ENCODE measurements at regions not wholly inside any gene's neighbourhood (a gene's known extent, or its start where the extent isn't known, plus 50 kb on each side); places are given as distances from the start of the nearest gene placed in this dataset.
"Not testable (repeated sequence)": the region's sequence is repeated elsewhere in the genome, so short reads cannot be mapped to it uniquely, and the experiment has no call there.

DNA sequence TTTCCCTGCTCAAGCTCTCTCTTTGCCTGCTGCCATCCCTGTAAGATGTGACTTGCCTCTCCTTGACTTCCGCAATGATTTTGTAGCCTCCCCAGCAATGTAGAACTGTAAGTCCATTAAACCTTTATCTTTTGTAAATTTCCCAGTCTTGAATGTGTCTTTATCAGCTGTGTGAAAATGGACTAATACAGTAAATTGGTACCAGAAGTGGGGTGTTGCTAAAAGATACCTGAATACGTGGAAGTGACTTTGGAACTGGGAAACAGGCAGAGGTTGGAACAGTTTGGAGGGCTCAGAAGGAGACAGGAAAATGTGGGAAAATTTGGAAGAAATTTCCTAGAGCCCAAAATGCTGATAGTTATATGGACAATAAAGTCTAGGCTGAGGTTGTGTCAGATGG lies 184.6 kb upstream of the EEF2KMT start:
- not testable (repeated sequence) for DNase-seq (ENCODE audit: low spot score); FAIRE-seq

GRCh38 chr16:5257462-5257861 lies 159.9 kb upstream of the EEF2KMT start:
- no peak for FAIRE-seq
- DNase-seq (ENCODE audit: low spot score): peak; percentile 48

DNA sequence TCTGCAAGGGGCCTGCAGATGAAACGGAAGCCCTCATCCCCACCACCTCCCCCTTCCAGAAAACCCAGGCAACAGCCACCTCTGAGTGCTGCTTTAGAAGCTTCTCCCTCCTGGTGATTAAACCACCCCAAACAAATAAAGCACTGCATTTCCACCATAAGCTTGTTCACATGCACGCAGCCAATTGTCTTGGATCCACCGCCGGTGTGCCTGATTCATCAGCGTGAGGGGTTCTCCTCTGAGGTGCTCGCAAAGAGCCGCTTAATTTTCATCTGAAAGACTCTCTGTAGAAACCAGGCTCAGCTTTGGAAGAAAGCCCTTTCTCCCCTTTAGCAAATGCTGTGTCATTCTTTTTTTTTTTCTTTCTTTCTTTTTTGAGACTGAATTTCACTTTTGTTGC lies 155.2 kb upstream of the EEF2KMT start:
- DNase-seq (ENCODE audit: low spot score): no peak
- FAIRE-seq: no peak

- not testable (repeated sequence) for DNase-seq (ENCODE audit: low spot score); FAIRE-seq
Measured at GRCh38 chr16:5247403-5247802, 149.8 kb upstream of the EEF2KMT start.

DNA sequence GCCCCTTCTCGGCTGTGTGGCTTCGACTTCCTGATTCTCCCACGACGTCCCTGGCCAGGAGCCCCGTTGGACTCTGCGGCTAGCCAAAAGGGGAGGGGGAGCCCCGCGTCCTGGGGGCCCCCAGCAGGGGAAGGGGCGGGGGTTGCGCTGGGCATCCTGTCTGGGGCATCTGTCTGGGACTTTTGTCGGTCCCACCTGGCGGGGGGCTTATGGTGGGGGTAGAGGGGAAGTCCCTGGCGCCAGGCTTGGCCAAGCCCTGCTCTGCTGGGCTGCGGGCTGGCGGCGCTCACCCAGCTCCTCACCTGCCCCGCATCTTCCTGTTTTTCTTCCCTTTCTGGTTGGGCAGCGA lies 142.7 kb upstream of the EEF2KMT start:
- FAIRE-seq; DNase-seq (ENCODE audit: low spot score): not testable (repeated sequence)

- DNase-seq (ENCODE audit: low spot score): peak; percentile 60
- FAIRE-seq: not testable (repeated sequence)
Measured at GRCh38 chr16:5239472-5240277, 142.1 kb upstream of the EEF2KMT start.

DNA sequence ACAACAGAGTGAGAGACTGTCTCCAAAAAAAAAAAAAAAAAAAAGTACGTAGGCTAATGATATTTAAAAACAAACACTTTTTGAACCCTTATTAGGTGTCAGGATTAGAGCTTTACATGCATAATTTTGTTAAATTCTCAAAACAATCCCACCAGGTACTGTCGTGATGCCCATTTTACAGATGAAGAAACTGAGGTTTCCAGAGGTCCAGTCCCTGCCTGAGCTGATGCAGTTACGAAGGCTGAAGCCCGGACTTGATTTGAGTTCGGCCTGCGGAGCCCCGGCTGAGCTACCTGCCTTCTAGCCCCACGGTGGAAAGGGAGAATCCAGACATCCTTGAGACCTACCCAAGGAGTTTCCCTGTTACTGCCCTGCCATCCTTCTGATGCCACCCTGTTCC lies 137.5 kb upstream of the EEF2KMT start:
- DNase-seq (ENCODE audit: low spot score): no peak
- no peak for FAIRE-seq

DNA sequence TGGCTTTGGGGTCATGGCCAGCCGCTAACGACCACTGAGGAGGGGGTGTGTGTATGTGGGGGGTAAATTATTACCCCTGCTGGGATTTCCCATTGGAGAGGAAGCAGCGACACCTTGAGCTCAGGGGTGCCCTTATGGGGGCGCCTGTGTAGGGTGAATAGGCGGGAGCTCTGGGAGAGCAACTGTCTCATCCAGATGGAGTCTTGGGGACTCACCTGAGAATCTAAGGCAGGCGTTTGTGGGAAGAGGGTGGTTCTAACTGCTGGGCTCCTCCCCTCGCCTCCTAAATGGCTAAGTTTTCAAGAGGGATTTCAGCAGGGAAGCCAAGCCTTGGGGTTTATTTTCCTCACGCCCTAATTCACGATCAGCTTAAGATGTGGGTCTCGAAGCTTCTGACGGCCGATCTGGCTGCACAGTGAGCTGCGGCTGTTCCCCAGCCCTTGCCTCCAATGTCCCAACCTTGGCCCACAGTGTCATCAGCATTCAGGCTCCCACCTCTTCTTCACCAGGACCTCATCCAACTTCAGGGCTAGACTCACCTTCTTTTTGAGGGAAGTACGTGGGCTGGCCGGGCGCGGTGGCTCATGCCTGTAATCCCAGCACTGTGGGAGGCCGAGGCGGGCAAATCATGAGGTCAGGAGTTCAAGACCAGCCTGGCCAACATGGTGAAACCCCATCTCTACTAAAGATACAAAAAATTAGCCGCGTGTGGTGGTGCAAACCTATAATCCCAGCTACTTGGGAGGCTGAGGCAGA lies 136.9 kb upstream of the EEF2KMT start:
- no peak for DNase-seq (ENCODE audit: low spot score)
- no peak for FAIRE-seq

- DNase-seq (ENCODE audit: low spot score) (no peak), FAIRE-seq (no peak)
Measured at GRCh38 chr16:5231246-5231759, 133.7 kb upstream of the EEF2KMT start.

GRCh38 chr16:5228369-5228768 lies 130.8 kb upstream of the EEF2KMT start:
- DNase-seq (ENCODE audit: low spot score) (peak; percentile 35), FAIRE-seq (no peak)

DNA sequence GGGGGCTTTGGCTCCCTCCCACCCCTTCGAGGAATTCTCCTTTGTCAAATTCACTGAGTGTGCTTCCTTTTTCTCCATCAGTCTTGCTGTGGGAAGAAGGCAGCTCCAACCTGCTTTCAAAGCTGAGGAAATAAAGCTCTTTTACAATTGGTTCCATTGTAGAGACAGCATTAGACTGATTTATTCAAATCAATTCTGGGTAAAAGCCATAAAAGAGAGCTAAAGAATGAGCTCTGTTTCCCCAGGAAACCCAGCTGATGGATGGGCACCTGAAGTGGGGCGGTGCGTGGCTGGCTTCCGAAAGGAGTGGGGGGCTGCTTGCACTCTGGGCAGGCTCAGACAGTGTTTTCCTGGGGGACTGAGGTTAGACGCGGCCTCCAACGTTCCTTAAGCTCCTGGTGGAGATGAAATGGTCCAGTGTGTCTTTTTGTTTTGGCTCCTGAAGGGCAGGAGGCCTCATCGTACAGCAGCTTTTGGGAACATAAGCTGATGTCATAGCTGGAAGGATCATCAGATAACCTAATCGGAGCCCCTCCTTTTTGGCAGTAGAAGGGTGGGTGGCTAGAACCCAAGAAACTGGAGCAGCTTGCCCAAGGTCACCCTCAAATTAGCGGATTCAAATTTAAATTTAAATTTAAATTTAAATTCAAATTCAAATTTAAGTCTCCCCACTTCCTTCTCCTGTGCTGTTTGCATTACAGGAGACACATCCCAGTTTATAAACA lies 128.5 kb upstream of the EEF2KMT start:
- no peak for FAIRE-seq
- no peak for DNase-seq (ENCODE audit: low spot score)

DNA sequence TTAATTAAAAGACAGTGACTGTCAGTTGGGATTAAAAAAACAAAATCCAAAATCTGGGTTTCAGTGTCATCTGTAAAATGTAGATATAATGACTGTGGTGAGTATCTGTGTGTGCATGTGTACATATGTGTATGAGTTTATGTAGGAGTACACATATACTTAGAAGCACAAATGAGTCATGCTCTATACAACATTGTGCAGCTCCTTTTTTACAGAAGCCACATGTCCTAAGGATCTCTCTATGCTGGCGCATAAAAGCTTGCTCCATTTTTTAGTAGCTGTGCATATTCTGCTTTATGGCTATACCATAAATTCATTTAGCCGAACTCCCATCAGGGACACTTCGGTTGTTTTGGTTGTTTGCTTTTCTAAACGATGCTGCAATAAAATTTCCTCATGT lies 125.2 kb upstream of the EEF2KMT start:
- FAIRE-seq (no peak), DNase-seq (ENCODE audit: low spot score) (no peak)

GRCh38 chr16:5221831-5222230 lies 124.2 kb upstream of the EEF2KMT start:
- DNase-seq (ENCODE audit: low spot score); FAIRE-seq: not testable (repeated sequence)

- FAIRE-seq (no peak), DNase-seq (ENCODE audit: low spot score) (no peak)
Measured at GRCh38 chr16:5220705-5221104, 123.1 kb upstream of the EEF2KMT start.

DNA sequence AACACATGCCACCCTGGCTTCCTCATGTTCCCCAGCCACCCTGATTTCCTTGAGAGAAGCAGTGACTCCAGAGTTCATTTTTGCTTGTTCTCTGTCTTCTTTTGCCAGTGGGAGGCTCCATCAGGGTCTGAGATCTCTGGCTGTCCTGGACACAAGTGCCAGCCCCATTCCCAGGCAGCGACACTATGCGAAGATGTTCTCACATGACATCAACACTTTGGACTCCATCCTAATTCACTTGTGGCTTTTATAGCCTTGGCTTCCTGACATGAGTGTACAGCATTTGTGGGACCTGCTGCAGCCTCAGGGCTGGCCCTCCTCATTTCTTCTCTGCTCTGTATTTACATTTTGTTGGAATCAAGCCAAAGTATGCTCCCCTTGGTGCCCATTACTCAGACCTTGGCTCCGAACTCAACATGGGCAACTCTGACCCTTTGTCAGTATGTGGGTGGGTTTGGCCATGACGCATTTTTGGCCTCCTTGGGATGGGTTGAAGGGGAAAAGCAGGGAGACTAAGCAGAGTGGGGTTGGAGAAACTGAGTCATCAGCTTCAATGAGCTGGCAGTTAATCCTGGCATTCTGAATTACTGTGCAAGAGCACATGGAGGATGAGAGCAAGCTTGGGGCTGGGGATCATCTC lies 119.0 kb upstream of the EEF2KMT start:
- DNase-seq (ENCODE audit: low spot score) (peak; percentile 72), FAIRE-seq (peak; percentile 79)

GRCh38 chr16:5215901-5216300 lies 118.3 kb upstream of the EEF2KMT start:
- FAIRE-seq: peak; percentile 23
- DNase-seq (ENCODE audit: low spot score): peak; percentile 59

DNA sequence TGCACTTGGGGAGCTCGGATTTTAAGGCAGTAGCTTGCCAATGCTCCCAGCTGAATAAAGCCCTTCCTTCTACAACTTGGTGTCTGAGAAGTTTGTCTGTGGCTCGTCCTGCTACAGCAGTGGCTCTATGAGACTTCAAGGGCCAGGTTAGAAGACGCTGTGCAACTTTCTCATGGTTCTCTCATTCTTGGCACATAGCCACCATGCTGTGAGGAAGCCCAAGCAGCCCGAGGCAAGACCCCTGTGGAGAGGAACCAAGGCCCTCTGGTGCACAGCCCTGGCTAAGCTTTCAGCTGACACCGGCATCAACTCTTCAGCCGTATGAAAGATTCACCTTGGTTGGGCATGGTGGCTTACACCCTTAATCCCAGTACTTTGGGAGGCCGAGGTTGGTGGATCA lies 116.9 kb upstream of the EEF2KMT start:
- DNase-seq (ENCODE audit: low spot score): no peak

DNA sequence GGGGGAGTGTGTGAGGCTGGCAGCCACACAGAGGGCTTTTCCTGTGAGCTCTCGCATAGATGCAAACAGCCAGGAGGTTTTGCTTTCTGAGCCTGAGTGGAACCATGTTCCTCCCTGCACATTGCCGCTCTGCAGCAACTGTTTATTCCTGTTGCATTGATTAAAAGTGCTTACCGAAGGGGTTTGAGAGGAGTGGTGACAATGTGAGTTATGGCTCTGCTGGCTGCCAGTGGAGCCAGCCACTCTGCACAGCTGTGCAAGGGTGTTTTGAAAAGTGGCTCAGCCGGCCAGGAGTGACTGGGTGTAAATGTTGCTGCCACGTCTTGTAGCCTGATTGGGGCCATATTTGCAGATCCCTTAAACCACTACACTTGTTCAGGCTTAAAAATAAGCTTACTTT lies 114.9 kb upstream of the EEF2KMT start:
- DNase-seq (ENCODE audit: low spot score); FAIRE-seq: not testable (repeated sequence)

More for the DNA sequence above, 116.9 kb upstream of the EEF2KMT start:
- FAIRE-seq: no peak

DNA sequence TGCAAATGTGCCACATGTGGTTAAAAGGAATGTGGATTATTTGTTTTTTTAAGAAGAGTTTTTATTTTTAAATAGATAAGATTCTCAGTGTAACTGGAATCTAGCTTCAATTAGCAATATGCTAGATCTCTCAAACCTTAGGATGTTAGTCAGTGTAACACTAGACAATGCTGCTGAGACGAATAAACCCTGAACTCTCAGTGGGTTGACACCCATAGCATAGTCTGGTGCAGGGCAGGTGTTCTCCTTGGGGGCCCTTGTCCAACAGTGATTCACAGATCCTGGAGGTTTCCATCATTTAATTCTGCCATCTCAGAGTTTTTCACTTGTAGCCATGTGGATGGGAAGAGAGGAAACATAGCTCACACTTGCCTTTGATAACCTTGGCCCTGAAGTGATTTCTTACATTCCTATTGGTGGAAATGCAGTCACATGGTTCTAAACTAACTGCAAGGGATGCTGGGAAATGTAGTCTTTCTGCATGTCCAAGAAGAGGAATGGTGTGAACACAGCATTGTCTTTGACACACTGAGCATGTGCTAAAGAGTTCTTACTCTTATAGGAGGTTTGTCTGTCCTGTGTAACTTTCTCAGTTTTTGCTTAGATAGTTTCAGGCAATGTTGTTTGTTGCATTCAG lies 110.4 kb upstream of the EEF2KMT start:
- not testable (repeated sequence) for FAIRE-seq

DNA sequence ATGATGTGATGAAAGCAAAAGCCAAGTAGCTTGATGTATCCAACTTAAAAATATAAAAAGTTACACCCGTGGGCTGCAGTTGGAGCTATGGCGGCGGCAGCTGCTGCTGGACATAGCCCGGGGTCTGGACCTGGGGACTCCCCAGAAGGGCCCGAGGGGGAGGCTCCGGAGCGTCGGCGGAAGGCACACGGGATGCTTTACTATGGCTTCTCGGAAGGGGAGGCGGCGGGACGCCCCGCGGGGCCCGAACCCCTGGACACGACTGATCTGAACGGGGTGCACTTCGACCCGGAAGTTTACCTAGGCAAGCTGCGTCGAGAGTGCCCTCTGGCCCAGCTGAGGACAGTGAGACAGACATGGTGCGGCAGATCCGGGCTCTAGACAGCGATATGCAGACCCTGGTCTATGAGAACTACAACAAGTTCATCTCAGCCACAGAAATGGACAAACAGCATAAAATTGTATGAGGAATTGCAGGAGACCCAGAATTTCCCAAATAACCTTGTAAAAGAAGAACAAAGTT lies 109.5 kb upstream of the EEF2KMT start:
- no peak for FAIRE-seq

More for the DNA sequence above, 110.4 kb upstream of the EEF2KMT start:
- DNase-seq (ENCODE audit: low spot score): peak; percentile 23

More for the DNA sequence above, 109.5 kb upstream of the EEF2KMT start:
- no peak for DNase-seq (ENCODE audit: low spot score)
